HCEC 1CT (cell line): ENCODE measurements at regions not wholly inside any gene's neighbourhood (a gene's known extent, or its start where the extent isn't known, plus 50 kb on each side); places are given as distances from the start of the nearest gene placed in this dataset.
A peak's percentile ranks its signal among the peaks of the same experiment; 100 is the strongest.
"Not testable (repeated sequence)": the region's sequence is repeated elsewhere in the genome, so short reads cannot be mapped to it uniquely, and the experiment has no call there.

Experiments used
- DNase-seq: peaks from one replicate; pipeline ENCODE4 v3.0.0-alpha.2; 2017

DNA sequence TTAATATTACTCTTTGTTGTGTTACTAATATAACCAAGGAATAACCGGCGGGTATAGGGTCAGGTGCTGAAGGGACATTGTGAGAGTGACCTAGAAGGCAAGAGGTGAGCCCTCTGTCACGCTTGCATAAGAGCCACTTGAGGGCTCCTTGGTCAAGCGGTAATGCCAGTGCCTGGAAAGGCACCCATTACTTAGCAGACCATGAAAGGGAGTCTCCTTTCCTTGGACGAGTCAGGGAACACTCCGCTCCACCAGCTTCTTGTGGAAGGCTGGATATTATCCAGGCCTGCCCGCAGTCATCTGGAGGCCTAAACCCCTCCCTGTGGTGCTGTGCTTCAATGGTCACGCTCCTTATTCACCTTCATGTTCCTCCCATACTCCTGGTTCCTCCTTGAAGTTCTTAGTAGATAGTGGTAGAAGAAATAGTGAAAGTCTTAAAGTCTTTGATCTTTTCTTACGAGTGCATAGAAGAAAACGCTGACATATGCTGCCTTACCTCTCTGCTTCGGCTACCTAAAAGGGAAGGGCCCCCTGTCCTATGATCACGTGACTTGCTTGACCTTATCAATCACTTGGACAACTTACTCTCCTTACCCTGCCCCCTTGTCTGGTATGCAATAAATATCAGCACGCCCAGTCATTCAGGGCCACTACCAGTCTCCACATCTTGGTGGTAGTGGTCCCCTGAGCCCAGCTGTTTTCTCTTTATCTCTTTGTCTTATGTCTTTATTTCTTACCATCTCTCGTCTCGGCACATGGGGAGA lies 59.6 kb upstream of the DMRTB1 start:
- DNase-seq = not testable (repeated sequence)

DNA sequence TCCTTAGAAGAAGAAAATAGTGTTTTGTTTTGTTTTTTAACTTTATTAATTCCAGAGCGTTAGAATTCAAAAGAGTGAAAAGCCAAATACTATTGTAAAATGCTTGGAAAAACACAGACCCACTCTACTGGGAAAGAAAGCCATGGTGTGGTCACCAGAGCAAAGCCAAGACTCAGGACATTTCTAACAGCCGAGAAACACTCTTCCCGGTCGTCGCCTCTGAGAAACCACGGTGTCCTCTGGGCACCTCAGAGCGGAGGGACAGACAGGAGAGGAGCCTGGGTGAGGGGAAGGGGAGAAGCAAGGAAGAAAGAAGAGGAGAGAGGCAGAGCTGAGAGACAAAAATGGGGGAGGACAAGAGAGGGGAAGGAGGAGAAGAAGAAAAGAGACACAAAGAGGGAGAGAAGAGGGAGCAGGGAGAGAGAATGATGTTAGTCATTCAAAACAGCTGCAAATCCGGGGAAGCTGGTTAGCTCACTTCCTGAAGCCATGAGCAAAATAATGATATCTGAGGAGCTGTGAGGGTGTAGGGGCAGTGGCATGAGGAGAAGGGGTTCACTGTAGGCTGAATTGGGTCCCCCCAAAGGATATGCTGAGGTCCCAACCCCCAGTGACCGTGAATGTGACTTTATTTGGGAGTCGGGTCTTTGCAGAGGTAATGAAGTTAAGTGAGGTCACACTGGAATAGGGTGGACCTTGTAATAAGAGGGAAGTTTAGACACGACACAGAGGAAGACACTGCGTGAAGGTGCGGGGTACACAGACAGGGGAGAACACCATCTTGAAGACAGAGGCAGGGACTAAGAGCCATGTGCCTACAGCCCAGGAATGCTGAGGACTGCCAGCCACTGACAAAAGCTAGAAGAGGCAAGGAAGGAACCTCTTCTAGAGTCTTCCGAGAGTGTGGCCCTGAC lies 58.2 kb upstream of the DMRTB1 start:
- DNase-seq = peak; percentile 22

DNA sequence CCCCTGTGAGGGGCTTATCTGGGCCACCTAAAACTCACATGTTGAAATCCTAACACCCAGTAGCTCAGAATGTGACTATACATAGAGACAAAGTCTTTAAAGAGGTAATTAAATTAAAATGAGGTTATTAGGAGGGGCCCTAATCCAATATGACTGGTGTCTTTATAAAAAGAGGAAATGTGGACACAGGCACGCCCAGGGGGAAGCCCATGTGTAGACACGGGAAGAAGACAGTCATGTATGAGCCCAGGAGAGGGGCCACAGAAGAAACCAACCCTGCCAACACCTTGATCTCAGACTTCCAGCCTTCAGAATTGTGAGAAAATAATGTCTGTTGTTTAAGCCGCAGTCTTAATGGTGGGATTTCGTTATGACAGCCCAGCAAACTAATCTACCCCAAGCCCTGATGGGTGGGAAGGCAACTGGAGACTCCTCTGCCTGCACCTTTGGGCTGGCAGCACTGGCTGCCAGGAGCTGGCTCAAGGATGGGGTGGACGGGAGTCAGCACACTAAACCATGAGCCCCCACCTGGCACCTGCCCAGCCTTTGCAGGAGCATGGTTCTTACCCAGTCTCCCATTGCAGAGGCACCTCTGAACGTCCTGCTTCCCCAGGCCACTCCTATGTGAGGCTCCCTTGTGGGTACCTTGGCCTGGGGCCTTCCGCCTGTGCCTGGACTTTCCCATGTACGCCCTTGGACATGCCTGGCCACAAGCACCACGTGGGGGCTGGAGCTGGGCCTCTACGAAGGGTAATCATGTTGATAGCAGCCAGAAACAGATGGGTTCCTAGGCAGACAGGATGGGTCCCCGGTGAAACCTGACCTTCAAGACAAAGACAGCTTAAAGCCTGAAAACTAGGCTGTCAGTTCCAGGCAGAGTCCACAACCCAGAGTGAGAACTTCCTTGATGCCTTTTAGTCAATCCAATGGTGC lies 57.1 kb upstream of the DMRTB1 start:
- DNase-seq = no peak

DNA sequence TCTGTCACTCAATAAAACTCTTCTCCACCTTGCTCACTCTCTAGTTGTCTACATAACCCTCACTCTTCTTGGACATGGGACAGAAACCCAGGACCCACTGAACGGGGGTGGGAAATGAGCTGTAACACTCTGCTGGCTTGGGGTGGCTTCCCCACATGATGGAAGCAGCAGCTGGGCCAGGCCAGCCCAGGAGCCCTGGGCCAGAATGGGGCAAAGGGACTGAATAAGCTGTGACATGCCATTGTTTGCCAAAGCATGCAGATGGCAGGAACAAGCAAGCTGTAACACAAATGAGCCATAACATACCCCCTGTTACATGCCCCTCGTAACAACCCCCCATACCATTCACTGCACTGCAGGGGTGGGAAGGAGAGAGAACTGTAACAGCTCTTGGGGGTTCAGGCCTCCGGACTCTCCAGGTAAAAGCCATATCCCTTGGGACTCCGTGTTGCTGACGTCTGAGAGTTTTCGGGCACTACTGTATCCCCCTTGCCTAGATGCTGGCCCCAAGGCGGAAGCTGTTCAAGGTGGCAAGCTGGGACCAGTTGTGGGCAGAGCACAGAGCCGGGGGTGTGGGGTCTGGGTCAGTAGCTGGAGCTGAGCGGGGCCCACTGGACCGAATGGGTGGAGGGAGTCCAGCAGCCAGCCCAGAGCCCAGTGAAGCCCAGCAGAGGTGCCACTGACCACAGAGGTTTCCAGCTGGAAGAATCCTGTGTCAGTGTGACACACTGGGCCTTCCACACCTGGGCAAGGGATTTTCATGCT lies 56.1 kb upstream of the DMRTB1 start:
- DNase-seq = no peak

DNA sequence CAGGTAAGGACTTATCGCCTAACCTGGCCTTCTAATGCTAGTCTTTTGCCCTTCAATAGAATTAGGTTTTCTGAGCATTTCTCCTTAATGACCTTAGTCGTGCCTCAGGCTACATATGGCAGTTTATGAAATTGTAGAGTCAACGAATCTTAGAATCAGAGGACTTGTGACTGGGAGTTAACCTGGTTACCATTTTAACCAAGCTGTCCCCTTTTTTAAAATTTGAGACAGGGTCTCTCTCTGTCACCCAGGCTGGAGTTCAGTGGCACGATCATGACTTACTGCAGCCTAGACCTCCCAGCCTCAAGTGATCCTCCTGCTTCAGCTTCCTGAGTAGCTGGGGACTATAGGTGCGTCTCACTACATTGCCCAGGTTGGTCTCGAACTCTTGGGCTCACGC lies 53.5 kb upstream of the DMRTB1 start:
- no peak for DNase-seq

DNA sequence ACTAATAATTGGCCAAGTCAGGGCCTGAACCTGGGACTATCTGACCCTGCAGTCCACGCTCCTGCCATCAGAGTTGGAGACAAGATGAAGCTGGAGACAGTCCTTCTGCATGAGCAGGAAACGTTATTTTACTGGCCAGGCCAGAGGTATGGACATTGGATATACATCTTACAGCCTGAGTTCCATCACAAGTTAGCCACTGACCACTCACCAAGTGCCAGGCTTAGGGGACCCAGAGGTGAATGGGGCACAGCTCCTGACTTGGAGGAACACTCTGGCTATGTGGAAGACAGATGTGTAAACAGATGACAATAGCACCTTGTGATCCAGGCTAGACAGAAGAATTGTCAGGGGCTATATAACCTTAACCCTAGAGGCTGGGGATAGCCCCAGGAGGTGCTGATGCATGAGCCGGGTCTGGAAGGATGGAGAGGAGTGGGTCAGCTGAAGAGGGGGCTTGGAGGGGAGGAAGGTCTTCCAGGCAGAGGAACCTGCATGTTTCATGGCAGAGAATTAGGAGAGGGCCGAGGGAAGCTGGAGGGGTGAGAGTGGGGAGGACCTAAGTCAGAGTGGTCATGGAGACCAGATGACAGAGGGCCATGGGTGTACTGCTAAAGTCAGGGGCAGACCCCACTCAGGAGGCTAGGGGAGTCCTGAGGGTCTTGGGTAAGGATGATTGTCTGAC lies 52.5 kb upstream of the DMRTB1 start:
- DNase-seq = no peak

DNA sequence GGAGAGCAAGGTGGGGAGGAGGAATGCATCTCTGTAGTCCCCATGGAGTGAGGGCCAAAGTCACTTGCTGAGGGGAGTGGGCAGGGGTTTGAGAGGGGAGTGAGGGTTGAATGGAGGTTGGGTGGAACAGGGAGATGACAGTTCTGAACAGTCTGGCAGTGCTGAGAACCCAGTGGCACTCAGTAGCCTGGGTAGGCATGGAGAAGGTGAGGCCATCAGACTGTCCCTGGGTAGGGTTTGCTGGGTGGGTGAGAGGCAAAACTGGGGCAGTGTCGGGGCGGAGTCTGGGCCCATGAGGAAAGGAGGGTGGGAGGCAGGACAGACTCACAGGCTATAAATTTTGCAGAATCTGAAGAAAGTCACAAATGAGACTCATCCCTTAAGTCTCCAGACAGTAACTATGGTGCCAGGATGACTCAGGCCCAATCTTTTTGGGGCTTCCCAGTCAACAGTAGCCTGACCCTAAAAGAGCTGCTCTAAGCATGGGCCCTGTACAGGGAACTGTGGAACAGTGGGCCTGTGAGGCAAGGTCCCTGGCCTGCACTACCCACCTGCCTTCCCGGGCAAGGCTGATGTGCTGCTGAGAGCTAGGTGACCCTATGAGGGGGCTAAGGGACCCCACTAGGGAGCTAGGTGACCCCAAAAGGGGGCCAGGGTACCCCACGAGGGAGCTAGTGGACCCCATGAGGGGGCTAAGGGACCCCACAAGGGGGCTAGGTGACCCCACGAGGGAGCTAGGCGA lies 51.0 kb upstream of the DMRTB1 start:
- DNase-seq = no peak

DNA sequence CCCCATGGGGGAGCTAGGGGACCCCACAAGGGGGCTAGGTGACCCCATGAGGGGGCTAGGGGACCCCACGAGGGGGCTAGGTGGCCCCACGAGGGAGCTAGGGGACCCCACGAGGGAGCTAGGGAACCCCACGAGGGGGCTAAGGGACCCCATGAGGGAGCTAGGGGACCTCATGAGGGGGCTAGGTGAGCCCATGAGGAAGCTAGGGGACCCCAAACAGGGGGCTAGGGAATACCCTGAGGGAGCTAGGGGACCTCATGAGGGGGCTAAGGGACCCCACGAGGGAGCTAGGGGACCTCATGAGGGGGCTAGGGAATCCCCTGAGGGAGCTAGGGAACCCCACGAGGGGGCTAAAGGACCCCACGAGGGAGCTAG lies 50.5 kb upstream of the DMRTB1 start:
- no peak for DNase-seq

DNA sequence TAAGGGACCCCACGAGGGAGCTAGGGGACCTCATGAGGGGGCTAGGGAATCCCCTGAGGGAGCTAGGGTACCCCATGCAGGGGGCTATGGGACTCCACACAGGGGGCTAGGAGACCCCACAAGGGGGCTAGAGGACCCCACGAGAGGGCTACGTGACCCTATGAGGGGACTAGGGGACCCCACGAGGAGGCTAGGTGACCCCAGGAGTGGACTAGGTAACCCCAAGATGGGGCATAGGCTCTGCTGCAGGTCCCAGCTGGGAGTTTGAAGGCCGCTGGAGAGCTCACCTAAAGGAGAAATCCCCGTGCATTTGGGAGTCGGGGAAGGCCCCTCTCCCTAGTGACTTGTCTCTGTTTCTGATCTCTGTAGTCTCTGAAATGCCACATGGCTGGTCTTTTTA lies 50.0 kb upstream of the DMRTB1 start:
- DNase-seq = no peak
